ENCODE measurements at regions not wholly inside any gene's neighbourhood (a gene's known extent, or its start where the extent isn't known, plus 50 kb on each side); places are given as distances from the start of the nearest gene placed in this dataset.
"Not testable (repeated sequence)": the region's sequence is repeated elsewhere in the genome, so short reads cannot be mapped to it uniquely, and the experiment has no call there.

GRCh38 chr1:196030455-196030854 lies 577.8 kb downstream of the KCNT2 start:
- TF ChIP-seq, protein P1, sequence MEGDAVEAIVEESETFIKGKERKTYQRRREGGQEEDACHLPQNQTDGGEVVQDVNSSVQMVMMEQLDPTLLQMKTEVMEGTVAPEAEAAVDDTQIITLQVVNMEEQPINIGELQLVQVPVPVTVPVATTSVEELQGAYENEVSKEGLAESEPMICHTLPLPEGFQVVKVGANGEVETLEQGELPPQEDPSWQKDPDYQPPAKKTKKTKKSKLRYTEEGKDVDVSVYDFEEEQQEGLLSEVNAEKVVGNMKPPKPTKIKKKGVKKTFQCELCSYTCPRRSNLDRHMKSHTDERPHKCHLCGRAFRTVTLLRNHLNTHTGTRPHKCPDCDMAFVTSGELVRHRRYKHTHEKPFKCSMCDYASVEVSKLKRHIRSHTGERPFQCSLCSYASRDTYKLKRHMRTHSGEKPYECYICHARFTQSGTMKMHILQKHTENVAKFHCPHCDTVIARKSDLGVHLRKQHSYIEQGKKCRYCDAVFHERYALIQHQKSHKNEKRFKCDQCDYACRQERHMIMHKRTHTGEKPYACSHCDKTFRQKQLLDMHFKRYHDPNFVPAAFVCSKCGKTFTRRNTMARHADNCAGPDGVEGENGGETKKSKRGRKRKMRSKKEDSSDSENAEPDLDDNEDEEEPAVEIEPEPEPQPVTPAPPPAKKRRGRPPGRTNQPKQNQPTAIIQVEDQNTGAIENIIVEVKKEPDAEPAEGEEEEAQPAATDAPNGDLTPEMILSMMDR (IDR thresholded peaks at IDR 0.05) = no peak
- TF ChIP-seq ZFX (IDR thresholded peaks at IDR 0.05; ENCODE audit: borderline replicate concordance) = no peak
- no peak overlapping the region for H3K27ac ChIP-seq

DNA sequence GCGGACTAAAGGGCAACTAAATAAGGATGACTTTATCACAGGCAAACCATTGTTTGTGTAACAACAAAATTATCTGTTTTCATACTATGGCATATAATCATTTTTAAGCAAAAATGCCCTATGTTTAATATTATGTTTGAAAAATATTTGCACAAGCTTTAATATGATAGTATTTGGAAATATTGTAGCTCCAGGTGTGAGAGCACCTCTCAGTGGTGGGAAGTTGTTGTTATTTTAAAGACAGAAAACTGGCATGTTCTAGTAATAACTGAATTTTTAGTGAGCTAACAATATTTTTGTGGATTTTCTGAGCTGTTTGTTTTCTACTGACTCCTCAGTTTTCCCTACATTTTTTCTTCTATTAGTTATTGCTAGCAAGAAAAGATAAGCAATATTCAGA lies 578.8 kb downstream of the KCNT2 start:
- TF ChIP-seq, protein P1 (IDR thresholded peaks at IDR 0.05) = peak; percentile 44
- TF ChIP-seq ZFX (IDR thresholded peaks at IDR 0.05; ENCODE audit: borderline replicate concordance) = no peak
- H3K27ac ChIP-seq = no peak overlapping the region

- H3K27ac ChIP-seq = no peak overlapping the region
- TF ChIP-seq, protein P1 (IDR thresholded peaks at IDR 0.05) = no peak
- no peak for TF ChIP-seq ZFX (IDR thresholded peaks at IDR 0.05; ENCODE audit: borderline replicate concordance)
These were observed 581.1 kb downstream of the KCNT2 start for GRCh38 chr1:196027127-196027526.

DNA sequence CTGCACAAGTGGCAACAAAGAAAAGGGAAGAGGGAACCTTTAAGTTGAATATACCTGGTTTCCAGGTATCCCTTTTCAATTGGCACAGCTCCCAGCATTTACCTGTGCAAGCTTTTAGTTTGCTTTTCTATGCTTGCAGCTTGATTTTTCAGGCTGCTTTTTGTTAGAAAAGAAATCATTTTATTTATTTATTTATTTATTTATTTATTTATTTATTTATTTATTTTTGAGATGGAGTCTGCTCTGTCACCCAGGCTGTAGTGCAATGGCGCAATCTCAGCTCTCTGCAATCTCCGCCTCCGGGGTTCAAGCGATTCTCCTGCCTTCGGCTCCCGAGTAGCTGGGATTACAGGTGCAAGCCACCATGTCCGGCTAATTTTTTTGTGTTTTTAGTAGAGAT lies 587.1 kb downstream of the KCNT2 start:
- not testable (repeated sequence) for H3K27ac ChIP-seq

- no peak overlapping the region for H3K27ac ChIP-seq
- TF ChIP-seq ZFX (IDR thresholded peaks at IDR 0.05; ENCODE audit: borderline replicate concordance) = no peak
- TF ChIP-seq, protein P1 (IDR thresholded peaks at IDR 0.05) = no peak
These were observed 598.9 kb downstream of the KCNT2 start for GRCh38 chr1:196009362-196009761.

- TF ChIP-seq ZFX (IDR thresholded peaks at IDR 0.05; ENCODE audit: borderline replicate concordance) = no peak
- TF ChIP-seq, protein P1 (IDR thresholded peaks at IDR 0.05) = no peak
These were observed 600.5 kb downstream of the KCNT2 start for GRCh38 chr1:196007763-196008162.

GRCh38 chr1:196005426-196005825 lies 602.8 kb downstream of the KCNT2 start:
- TF ChIP-seq, protein P1 (IDR thresholded peaks at IDR 0.05) = no peak
- TF ChIP-seq ZFX (IDR thresholded peaks at IDR 0.05; ENCODE audit: borderline replicate concordance) = no peak
- no peak overlapping the region for H3K27ac ChIP-seq

More at GRCh38 chr1:196007763-196008162, 600.5 kb downstream of the KCNT2 start:
- peak overlapping the region; percentile 38 for H3K27ac ChIP-seq

- not testable (repeated sequence) for H3K27ac ChIP-seq
These were observed 603.9 kb downstream of the KCNT2 start for GRCh38 chr1:196004388-196004787.

All from 22Rv1 (cell line).